H1 (cell line): ENCODE measurements at regions not wholly inside any gene's neighbourhood (a gene's known extent, or its start where the extent isn't known, plus 50 kb on each side); places are given as distances from the start of the nearest gene placed in this dataset.

ENCODE experiments used
- CTCF ChIA-PET: fragments of 300-600 bp; sonication (Branson Sonifier 250); formaldehyde crosslinking; loops from one replicate; lab custom pipeline; 2021; ENCODE audit not compliant: partially characterized antibody; lab: Charles Lee
- POLR2A ChIA-PET: fragments of 300-600 bp; sonication (Branson Sonifier 250); formaldehyde crosslinking; loops from one replicate; lab custom pipeline; 2021; ENCODE audit warnings: inconsistent platforms; ENCODE audit not compliant: partially characterized antibody; lab: Charles Lee
- DNase-seq, 2 experiments: peaks; one replicate each; pipeline versions ENCODE4 v3.0.0 to v3.0.0-alpha.2; 2010 to 2022; ENCODE audit warnings: low spot score in 2 of 2, low read depth in 1 of 2, mixed read lengths in 1 of 2
- FAIRE-seq: peaks from 2 replicates; lab custom pipeline; 2011; peaks lifted over from hg19 to GRCh38; lab: Jason Lieb, UNC
- H2AFZ ChIP-seq: 2 replicates; pipeline ENCODE4 v1.8.1; 2012; ENCODE audit warnings: low read length, inconsistent platforms
- H2AK5ac ChIP-seq: 2 replicates; pipeline ENCODE4 v1.6.1; 2013; ENCODE audit warnings: low read depth, low read length
- H2BK120ac ChIP-seq: replicated peaks from 2 replicates; pipeline ENCODE3; 2013; ENCODE audit warnings: low read depth, low read length, inconsistent platforms
- H2BK12ac ChIP-seq: 2 replicates; pipeline ENCODE4 v1.6.1; 2013; ENCODE audit warnings: low read depth, low read length
- H2BK15ac ChIP-seq: 2 replicates; pipeline ENCODE4 v1.6.1; 2013; ENCODE audit warnings: low read length
- H2BK20ac ChIP-seq: 2 replicates; pipeline ENCODE4 v1.6.1; 2013; ENCODE audit warnings: low read length
- H2BK5ac ChIP-seq: 2 replicates; pipeline ENCODE4 v1.6.1; 2013; ENCODE audit warnings: low read depth, low read length
- H3K14ac ChIP-seq: 2 replicates; pipeline ENCODE4 v1.6.1; 2013; ENCODE audit warnings: inconsistent platforms; ENCODE audit not compliant: insufficient read length
- H3K18ac ChIP-seq: 2 replicates; pipeline ENCODE4 v1.6.1; 2013; ENCODE audit warnings: low read length; ENCODE audit errors: extremely low read depth
- H3K23ac ChIP-seq: 2 replicates; pipeline ENCODE4 v1.6.1; 2013; ENCODE audit warnings: inconsistent platforms; ENCODE audit not compliant: insufficient read length
- H3K23me2 ChIP-seq: 2 replicates; pipeline ENCODE4 v1.6.1; 2013; ENCODE audit warnings: low read depth, low read length
- H3K27ac ChIP-seq: 2 replicates; pipeline ENCODE4 v1.6.1; 2011; ENCODE audit warnings: low read depth, low read length, inconsistent platforms
- H3K27me3 ChIP-seq, 4 experiments: replicated peaks in 1 of 4; 1 replicate in 1 of 4; 2 replicates in 3 of 4; pipeline versions ENCODE4 v1.6.1 to v1.8.1; 2011 to 2013; ENCODE audit warnings: low read length in 3 of 4, mild to moderate bottlenecking in 3 of 4, inconsistent platforms in 2 of 4, mixed read lengths in 2 of 4, moderate library complexity in 1 of 4; ENCODE audit not compliant: control insufficient read depth in 3 of 4, insufficient read depth in 3 of 4; ENCODE audit errors: extremely low read depth in 1 of 4
- H3K36me3 ChIP-seq, 4 experiments: 2 replicates each; pipeline versions ENCODE4 v1.6.1 to v1.8.1; 2011 to 2013; ENCODE audit warnings: mild to moderate bottlenecking in 4 of 4, low read length in 3 of 4, moderate library complexity in 2 of 4, control low read depth in 1 of 4, inconsistent platforms in 1 of 4; ENCODE audit not compliant: insufficient read depth in 4 of 4, control insufficient read depth in 2 of 4
- H3K4ac ChIP-seq: replicated peaks from 2 replicates; pipeline ENCODE3; 2013; ENCODE audit warnings: low read length, low read depth, mixed read lengths, inconsistent platforms; ENCODE audit not compliant: insufficient read length
- H3K4me1 ChIP-seq, 4 experiments: replicated peaks in 1 of 4; 1 replicate in 1 of 4; 2 replicates in 3 of 4; pipeline versions ENCODE4 v1.6.1 to v1.8.1; 2011 to 2013; ENCODE audit warnings: low read length in 3 of 4, inconsistent platforms in 2 of 4, mixed read lengths in 1 of 4; ENCODE audit not compliant: insufficient read depth in 4 of 4, control insufficient read depth in 3 of 4
- H3K4me2 ChIP-seq, 2 experiments: 2 replicates each; pipeline versions ENCODE4 v1.6.1 to v1.8.1; 2011 to 2013; ENCODE audit warnings: low read depth in 2 of 2, low read length in 2 of 2, control low read depth in 1 of 2, inconsistent platforms in 1 of 2, mild to moderate bottlenecking in 1 of 2; ENCODE audit not compliant: insufficient read depth in 1 of 2
- H3K4me3 ChIP-seq, 4 experiments: fragments of 200-600, 300-600 bp in 1 of 4; sonication (generic), shearing (Covaris generic), sonication (Bioruptor Twin) in 1 of 4; 2 replicates each; pipeline versions ENCODE4 v1.5.1 to v1.8.1; 2011 to 2016; ENCODE audit warnings: low read length in 4 of 4, low read depth in 3 of 4, control low read depth in 2 of 4, inconsistent platforms in 2 of 4, mild to moderate bottlenecking in 2 of 4, mixed read lengths in 1 of 4, moderate library complexity in 1 of 4; ENCODE audit not compliant: insufficient read depth in 2 of 4; ENCODE audit errors: extremely low read depth in 1 of 4
- H3K56ac ChIP-seq: replicated peaks from 2 replicates; pipeline ENCODE3; 2013; ENCODE audit warnings: low read depth, mild to moderate bottlenecking, mixed read lengths, low read length, inconsistent platforms; ENCODE audit not compliant: insufficient read length
- H3K79me1 ChIP-seq: 2 replicates; pipeline ENCODE4 v1.6.1; 2013; ENCODE audit warnings: low read depth, low read length, control low read depth
- H3K79me2 ChIP-seq, 2 experiments: 2 replicates each; pipeline versions ENCODE4 v1.6.1 to v1.8.1; 2012 to 2013; ENCODE audit warnings: low read length in 2 of 2, mild to moderate bottlenecking in 2 of 2, inconsistent platforms in 1 of 2; ENCODE audit not compliant: insufficient read depth in 2 of 2, control insufficient read depth in 1 of 2
- H3K9ac ChIP-seq, 4 experiments: replicated peaks in 1 of 4; 1 replicate in 1 of 4; 2 replicates in 3 of 4; pipeline versions ENCODE4 v1.6.1 to v1.8.1; 2011 to 2013; ENCODE audit warnings: low read depth in 3 of 4, low read length in 3 of 4, control low read depth in 2 of 4, mild to moderate bottlenecking in 2 of 4, moderate library complexity in 2 of 4, inconsistent platforms in 1 of 4; ENCODE audit errors: extremely low read depth in 1 of 4
- H3K9me3 ChIP-seq, 2 experiments: 2 replicates each; pipeline versions ENCODE4 v1.6.1 to v1.8.1; 2012 to 2013; ENCODE audit warnings: mild to moderate bottlenecking in 2 of 2, moderate library complexity in 2 of 2, control low read depth in 1 of 2, inconsistent platforms in 1 of 2, low read depth in 1 of 2, low read length in 1 of 2, mixed read lengths in 1 of 2; ENCODE audit not compliant: insufficient read depth in 2 of 2
- H4K20me1 ChIP-seq, 2 experiments: replicated peaks in 1 of 2; 2 replicates each; pipeline versions ENCODE3 to v1.8.1; 2011 to 2013; ENCODE audit warnings: inconsistent platforms in 2 of 2, low read length in 2 of 2, mild to moderate bottlenecking in 1 of 2; ENCODE audit not compliant: insufficient read depth in 2 of 2, control insufficient read depth in 1 of 2
- H4K5ac ChIP-seq: 2 replicates; pipeline ENCODE4 v1.6.1; 2013; ENCODE audit warnings: low read length, low read depth, mixed read lengths, inconsistent platforms; ENCODE audit not compliant: insufficient read length
- H4K8ac ChIP-seq: 2 replicates; pipeline ENCODE4 v1.8.0; 2013; ENCODE audit warnings: mild to moderate bottlenecking, moderate library complexity, low read length, inconsistent platforms; ENCODE audit not compliant: insufficient read depth; ENCODE audit errors: extremely low read depth
- H4K91ac ChIP-seq: replicated peaks from 2 replicates; pipeline ENCODE3; 2013; ENCODE audit warnings: low read length, mixed read lengths, inconsistent platforms; ENCODE audit not compliant: insufficient read length
- ASH2L ChIP-seq: fragments of 200-600, 300-600 bp; sonication (generic); IDR thresholded peaks from one replicate; pipeline ENCODE4 v1.7.1; 2017; ENCODE audit warnings: low read length
- BRCA1 ChIP-seq: IDR thresholded peaks from 2 replicates; pipeline ENCODE4 v1.6.1; 2012; ENCODE audit warnings: low read depth, low read length, improper control_type of control experiment
- CBX8 ChIP-seq: fragments of 300-800, 300-1000 bp; sonication (generic); IDR thresholded peaks from 2 replicates; pipeline ENCODE4 v1.7.1; 2016; ENCODE audit warnings: low read depth, low read length, borderline replicate concordance
- CREB1 ChIP-seq: IDR thresholded peaks from 2 replicates; pipeline ENCODE4 v1.6.1; 2012; ENCODE audit warnings: inconsistent platforms
- CTBP2 ChIP-seq: IDR thresholded peaks from 2 replicates; pipeline ENCODE4 v1.7.0; 2011; ENCODE audit warnings: borderline replicate concordance, mild to moderate bottlenecking, moderate library complexity, mixed read lengths, low read length; ENCODE audit not compliant: insufficient read depth, insufficient read length
- EGR1 ChIP-seq: IDR thresholded peaks from 2 replicates; pipeline ENCODE4 v1.6.1; 2011; ENCODE audit warnings: low read depth, low read length, borderline replicate concordance
- NANOG ChIP-seq: IDR thresholded peaks from 2 replicates; pipeline ENCODE4 v1.6.1; 2011; ENCODE audit warnings: low read length, low read depth, mild to moderate bottlenecking, inconsistent platforms; ENCODE audit not compliant: insufficient read depth, poor library complexity, severe bottlenecking
- POLR2AphosphoS5 ChIP-seq: IDR thresholded peaks from 2 replicates; pipeline ENCODE4 v1.6.1; 2011; ENCODE audit warnings: low read depth, low read length
- RFX5 ChIP-seq: IDR thresholded peaks from 2 replicates; pipeline ENCODE4 v1.6.1; 2011; ENCODE audit warnings: low read depth, low read length, improper control_type of control experiment, borderline replicate concordance
- SP2 ChIP-seq: IDR thresholded peaks from 2 replicates; pipeline ENCODE4 v1.6.1; 2012; ENCODE audit warnings: mild to moderate bottlenecking, low read length, inconsistent platforms
- TCF12 ChIP-seq: IDR thresholded peaks from 2 replicates; pipeline ENCODE4 v1.6.1; 2011; ENCODE audit warnings: low read depth, mild to moderate bottlenecking, low read length
- WGBS, 2 experiments: shearing (Covaris generic) in 1 of 2; methylation state at CpG; one replicate each; pipeline versions ENCODE4 v1.1.6 to v1.1.7; 2013 to 2015; ENCODE audit warnings: low lambda C conversion rate in 2 of 2, mixed read lengths in 2 of 2, inconsistent platforms in 1 of 2, low coverage in 1 of 2, missing lambda C conversion rate in 1 of 2; ENCODE audit not compliant: insufficient replicate concordance in 2 of 2, insufficient coverage in 1 of 2, insufficient read length in 1 of 2; ENCODE audit errors: extremely low coverage in 1 of 2, missing lambda C conversion rate in 1 of 2; 5-methylcytosine and 5-hydroxymethylcytosine counted together

DNA sequence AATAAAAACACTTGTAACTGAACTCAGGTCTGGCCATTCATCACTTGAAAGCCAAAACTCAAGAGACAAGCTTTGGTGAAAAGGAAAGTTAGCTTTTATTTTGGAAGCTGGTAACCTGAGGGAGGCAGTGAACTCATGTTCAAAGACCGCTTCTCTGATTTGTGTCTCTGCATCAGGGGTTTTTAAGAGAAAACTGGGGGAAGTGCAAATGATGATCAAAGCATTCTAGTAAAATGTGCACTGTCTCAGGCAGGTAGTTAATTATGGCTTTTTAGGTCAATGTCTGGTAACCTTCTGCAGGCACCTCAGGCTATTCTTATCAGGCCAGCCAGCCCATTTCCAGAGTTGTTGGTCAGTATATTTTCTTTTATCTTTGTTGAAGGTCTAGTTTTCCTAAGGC lies 162.2 kb downstream of the SYT10 start:
- Histone ChIP-seq H3K4me3 (no peak overlapping the region), H3K27ac (no peak overlapping the region), H3K4me2 (no peak overlapping the region), H3K79me2 (no peaks in the 10 kb centered on the region), H2AFZ (no peak overlapping the region), H2BK20ac (no peak overlapping the region), H4K20me1 (no peaks in the 10 kb centered on the region), H3K9me3 (peaks cover 17 to 26% of the 10 kb centered on the region in 2 experiments; a peak in 2 of 4 replicates), H3K4ac (no peak overlapping the region), H2BK5ac (no peak overlapping the region), H2AK5ac (no peak overlapping the region), H3K18ac (no peak overlapping the region), H3K27me3 (no peaks in the 10 kb centered on the region), H4K5ac (no peak overlapping the region), H3K23me2 (no peaks in the 10 kb centered on the region), H3K14ac (no peak overlapping the region), H2BK120ac (no peak overlapping the region), H2BK12ac (no peak overlapping the region), H3K9ac (no peak overlapping the region), H3K56ac (no peak overlapping the region), H2BK15ac (no peak overlapping the region), H3K4me1 (no peaks in the 10 kb centered on the region), H3K23ac (no peak overlapping the region), H3K36me3 (peaks cover 0 to 2% (median 0%) of the 10 kb centered on the region in 4 experiments; a peak in 1 of 8 replicates), H4K91ac (no peak overlapping the region), H3K79me1 (no peaks in the 10 kb centered on the region), H4K8ac (no peak overlapping the region)
- TF ChIP-seq EGR1: no peak
- TF ChIP-seq NANOG: no peak
- TF ChIP-seq CTBP2: no peak
- TF ChIP-seq ASH2L: no peak
- TF ChIP-seq BRCA1: no peak
- TF ChIP-seq CBX8: no peak
- no peak for TF ChIP-seq CREB1
- TF ChIP-seq TCF12: no peak
- no peak for TF ChIP-seq POLR2AphosphoS5
- TF ChIP-seq SP2: no peak
- TF ChIP-seq RFX5: no peak
- WGBS, 2 experiments: 90% methylated on average over 1 of the region's 1 CpG; no CpG with 5 or more reads in 1 of the 2 experiments
- ChIA-PET CTCF (no interaction called here), POLR2A (no interaction called here)
- DNase-seq (no peak), FAIRE-seq (no peak)
